HG03196 (cell line): ENCODE measurements at regions not wholly inside any gene's neighbourhood (a gene's known extent, or its start where the extent isn't known, plus 50 kb on each side); places are given as distances from the start of the nearest gene placed in this dataset.
"Not testable (repeated sequence)": the region's sequence is repeated elsewhere in the genome, so short reads cannot be mapped to it uniquely, and the experiment has no call there.

Source experiments
- ATAC-seq: cut with Tn5 transposase; IDR thresholded peaks from one replicate; pipeline ENCODE4 v1.9.1; 2021; ENCODE audit not compliant: unreplicated experiment

- ATAC-seq: no peak
Measured at GRCh38 chr4:14155803-14156202, 528.3 kb upstream of the BOD1L1 start.

GRCh38 chr4:14157262-14157661 is 529.7 kb upstream of the BOD1L1 start:
- peak; percentile 52 for ATAC-seq

GRCh38 chr4:14165222-14165920 is 537.8 kb upstream of the BOD1L1 start:
- ATAC-seq: peak; percentile 97

- no peak for ATAC-seq
Measured at GRCh38 chr4:14167876-14168510, 540.5 kb upstream of the BOD1L1 start.

- ATAC-seq: peak; percentile 68
Measured at GRCh38 chr4:14168919-14169318, 541.4 kb upstream of the BOD1L1 start.

- ATAC-seq: no peak
Measured at GRCh38 chr4:14169460-14169859, 541.9 kb upstream of the BOD1L1 start.

GRCh38 chr4:14169940-14170339 is 542.4 kb upstream of the BOD1L1 start:
- not testable (repeated sequence) for ATAC-seq

GRCh38 chr4:14176613-14177012 is 549.1 kb upstream of the BOD1L1 start:
- no peak for ATAC-seq

GRCh38 chr4:14177987-14178386 is 550.5 kb upstream of the BOD1L1 start:
- peak; percentile 92 for ATAC-seq

- ATAC-seq: peak; percentile 74
Measured at GRCh38 chr4:14178421-14178820, 550.9 kb upstream of the BOD1L1 start.

- no peak for ATAC-seq
Measured at GRCh38 chr4:14180166-14180565, 552.6 kb upstream of the BOD1L1 start.

GRCh38 chr4:14180983-14181601 is 553.6 kb upstream of the BOD1L1 start:
- ATAC-seq: no peak

- no peak for ATAC-seq
Measured at GRCh38 chr4:14182148-14182547, 554.6 kb upstream of the BOD1L1 start.

GRCh38 chr4:14184265-14184664 is 556.7 kb upstream of the BOD1L1 start:
- no peak for ATAC-seq

GRCh38 chr4:14184767-14185166 is 557.2 kb upstream of the BOD1L1 start:
- no peak for ATAC-seq

GRCh38 chr4:14188214-14188613 is 560.7 kb upstream of the BOD1L1 start:
- ATAC-seq: no peak

- ATAC-seq: no peak
Measured at GRCh38 chr4:14193601-14194000, 566.1 kb upstream of the BOD1L1 start.

- ATAC-seq: no peak
Measured at GRCh38 chr4:14196131-14196530, 568.6 kb upstream of the BOD1L1 start.

- ATAC-seq: no peak
Measured at GRCh38 chr4:14215116-14215770, 587.7 kb upstream of the BOD1L1 start.

GRCh38 chr4:14217401-14217800 is 589.9 kb upstream of the BOD1L1 start:
- no peak for ATAC-seq

GRCh38 chr4:14218641-14219040 is 591.1 kb upstream of the BOD1L1 start:
- ATAC-seq: no peak

- ATAC-seq: no peak
Measured at GRCh38 chr4:14221176-14221575, 593.7 kb upstream of the BOD1L1 start.
